ENCODE measurements at regions not wholly inside any gene's neighbourhood (a gene's known extent, or its start where the extent isn't known, plus 50 kb on each side); places are given as distances from the start of the nearest gene placed in this dataset.

- no peak overlapping the region for H3K27ac ChIP-seq (ENCODE audit: low read depth, low read length)
- H3K4me3 ChIP-seq (ENCODE audit: insufficient read depth, low read length, poor library complexity, severe bottlenecking) = no peak overlapping the region
- no peaks in the 10 kb centered on the region for H3K79me2 ChIP-seq (ENCODE audit: insufficient read depth, low read length)
- H3F3A ChIP-seq (ENCODE audit: insufficient read depth) = no peaks in the 10 kb centered on the region
- H4K20me1 ChIP-seq (ENCODE audit: low read depth, low read length) = no peaks in the 10 kb centered on the region
- no peak overlapping the region for H3K9ac ChIP-seq (ENCODE audit: low read length)
- no peak overlapping the region for H2AFZ ChIP-seq (ENCODE audit: low read depth, low read length, severe bottlenecking)
- H3K9me2 ChIP-seq (replicated peaks; ENCODE audit: insufficient read depth, low read length) = no peaks in the 10 kb centered on the region
- no peaks in the 10 kb centered on the region for H3K9me3 ChIP-seq (ENCODE audit: insufficient read depth, low read length)
- no peaks in the 10 kb centered on the region for H3K36me3 ChIP-seq (ENCODE audit: low read length)
- no peak for TF ChIP-seq CTCF (IDR thresholded peaks at IDR 0.05; ENCODE audit: insufficient read depth, low read length, poor library complexity, severe bottlenecking)
- no peak for TF ChIP-seq EZH2phosphoT487 (conservative IDR thresholded peaks at IDR 0.05; ENCODE audit: low read length)
- no peak overlapping the region for H3K4me2 ChIP-seq (ENCODE audit: low read depth, low read length, poor library complexity, severe bottlenecking)
- no peaks in the 10 kb centered on the region for H3K27me3 ChIP-seq (ENCODE audit: low read length)
These were observed 284.0 kb downstream of the SQOR start for GRCh38 chr15:45918839-45919238.

GRCh38 chr15:45919806-45920205 lies 285.0 kb downstream of the SQOR start:
- H3F3A ChIP-seq (ENCODE audit: insufficient read depth) = no peaks in the 10 kb centered on the region
- H4K20me1 ChIP-seq (ENCODE audit: low read depth, low read length) = no peaks in the 10 kb centered on the region
- H3K79me2 ChIP-seq (ENCODE audit: insufficient read depth, low read length) = no peaks in the 10 kb centered on the region
- H3K4me2 ChIP-seq (ENCODE audit: low read depth, low read length, poor library complexity, severe bottlenecking) = no peak overlapping the region
- no peaks in the 10 kb centered on the region for H3K27me3 ChIP-seq (ENCODE audit: low read length)
- no peak overlapping the region for H3K9ac ChIP-seq (ENCODE audit: low read length)
- no peaks in the 10 kb centered on the region for H3K36me3 ChIP-seq (ENCODE audit: low read length)
- H3K9me3 ChIP-seq (ENCODE audit: insufficient read depth, low read length) = no peaks in the 10 kb centered on the region
- H3K4me3 ChIP-seq (ENCODE audit: insufficient read depth, low read length, poor library complexity, severe bottlenecking) = no peak overlapping the region
- no peak for TF ChIP-seq EZH2phosphoT487 (conservative IDR thresholded peaks at IDR 0.05; ENCODE audit: low read length)
- TF ChIP-seq CTCF (IDR thresholded peaks at IDR 0.05; ENCODE audit: insufficient read depth, low read length, poor library complexity, severe bottlenecking) = no peak
- no peak overlapping the region for H3K27ac ChIP-seq (ENCODE audit: low read depth, low read length)
- H2AFZ ChIP-seq (ENCODE audit: low read depth, low read length, severe bottlenecking) = no peak overlapping the region
- H3K9me2 ChIP-seq (replicated peaks; ENCODE audit: insufficient read depth, low read length) = no peaks in the 10 kb centered on the region

- Histone ChIP-seq H3K4me2 (ENCODE audit: low read depth, low read length, poor library complexity, severe bottlenecking) (no peak overlapping the region), H3K9me2 (replicated peaks; ENCODE audit: insufficient read depth, low read length) (no peaks in the 10 kb centered on the region), H3K9ac (ENCODE audit: low read length) (no peak overlapping the region), H3K27me3 (ENCODE audit: low read length) (no peaks in the 10 kb centered on the region), H3K9me3 (ENCODE audit: insufficient read depth, low read length) (no peaks in the 10 kb centered on the region), H3K4me3 (ENCODE audit: insufficient read depth, low read length, poor library complexity, severe bottlenecking) (no peak overlapping the region), H3F3A (ENCODE audit: insufficient read depth) (no peaks in the 10 kb centered on the region), H2AFZ (ENCODE audit: low read depth, low read length, severe bottlenecking) (no peak overlapping the region), H3K79me2 (ENCODE audit: insufficient read depth, low read length) (no peaks in the 10 kb centered on the region), H3K27ac (ENCODE audit: low read depth, low read length) (no peak overlapping the region), H4K20me1 (ENCODE audit: low read depth, low read length) (no peaks in the 10 kb centered on the region), H3K36me3 (ENCODE audit: low read length) (no peaks in the 10 kb centered on the region)
- no peak for TF ChIP-seq CTCF (IDR thresholded peaks at IDR 0.05; ENCODE audit: insufficient read depth, low read length, poor library complexity, severe bottlenecking)
- TF ChIP-seq EZH2phosphoT487 (conservative IDR thresholded peaks at IDR 0.05; ENCODE audit: low read length) = no peak
These were observed 286.5 kb downstream of the SQOR start for GRCh38 chr15:45921376-45921775.

Measured in SU-DHL-6 (cell line).